Kidney (tissue), 13 donors: ENCODE measurements at regions not wholly inside any gene's neighbourhood (a gene's known extent, or its start where the extent isn't known, plus 50 kb on each side); places are given as distances from the start of the nearest gene placed in this dataset.

Source experiments
- DNase-seq, 5 donors: peaks; one replicate each; pipeline ENCODE4 v3.0.0-alpha.2; 2013 to 2020
- FAIRE-seq: peaks from 2 replicates; lab custom pipeline; 2012; peaks lifted over from hg19 to GRCh38; lab: Jason Lieb, UNC
- H3K27ac ChIP-seq, 2 donors: one replicate each; pipeline ENCODE4 v1.7.0; 2013; ENCODE audit warnings: low read depth in 2 of 2, low read length in 2 of 2, inconsistent platforms in 1 of 2
- H3K27me3 ChIP-seq: one replicate; pipeline ENCODE4 v1.7.1; 2013; ENCODE audit warnings: low read length, inconsistent platforms; ENCODE audit not compliant: control insufficient read depth, insufficient read depth
- H3K36me3 ChIP-seq, 3 donors: one replicate each; pipeline versions ENCODE4 v1.7.0 to v1.7.1; 2013; ENCODE audit warnings: low read length in 3 of 3, control low read depth in 1 of 3, inconsistent platforms in 1 of 3; ENCODE audit not compliant: insufficient read depth in 3 of 3, control insufficient read depth in 2 of 3
- H3K4me1 ChIP-seq, 3 donors: one replicate each; pipeline versions ENCODE4 v1.7.0 to v1.7.1; 2013; ENCODE audit warnings: low read length in 3 of 3, inconsistent platforms in 1 of 3, low read depth in 1 of 3; ENCODE audit not compliant: control insufficient read depth in 2 of 3, insufficient read depth in 2 of 3
- H3K4me3 ChIP-seq, 3 donors: one replicate each; pipeline versions ENCODE4 v1.7.0 to v1.8.1; 2013; ENCODE audit warnings: low read length in 3 of 3, control low read depth in 1 of 3, inconsistent platforms in 1 of 3
- H3K9ac ChIP-seq, 3 donors: one replicate each; pipeline versions ENCODE4 v1.7.0 to v1.7.1; 2013; ENCODE audit warnings: low read length in 3 of 3, control low read depth in 1 of 3, inconsistent platforms in 1 of 3
- H3K9me3 ChIP-seq, 3 donors: one replicate each; pipeline versions ENCODE4 v1.7.0 to v1.7.1; 2013; ENCODE audit warnings: low read length in 3 of 3, control low read depth in 1 of 3, inconsistent platforms in 1 of 3; ENCODE audit not compliant: control insufficient read depth in 2 of 3, insufficient read depth in 1 of 3
- CTCF ChIP-seq: IDR thresholded peaks from 3 replicates; pipeline ENCODE4 v1.5.1; 2012; ENCODE audit warnings: mild to moderate bottlenecking, moderate library complexity, borderline replicate concordance; ENCODE audit not compliant: insufficient read depth; ENCODE audit errors: extremely low read depth
- intact Hi-C: fragments of 100-400 bp; cut with DNase I; formaldehyde crosslinking; loops from one replicate; pipeline ENCODE4 v1.11.1; 2022
- donor health status: control.
- donor health status: control.
- donor health status: control.
- donor health status: control.
- donor health status: control.
- donor health status: DM: yes; HTN: yes; CAD: no.
- donor health status: Normal renal cell carcinoma (clear cell type).

GRCh38 chr15:69848551-69849231, 249.0 kb downstream of the TLE3 start:
- intact Hi-C loops = no loop called here
- Histone ChIP-seq H3K36me3 (no peaks in the 10 kb centered on the region), H3K4me3 (no peak overlapping the region), H3K9ac (no peak overlapping the region), H3K9me3 (no peaks in the 10 kb centered on the region), H3K27ac (no peak overlapping the region), H3K4me1 (no peaks in the 10 kb centered on the region), H3K27me3 (no peaks in the 10 kb centered on the region)
- DNase-seq (no peak), FAIRE-seq (no peak)
- no peak for TF ChIP-seq CTCF

GRCh38 chr15:69849232-69849610, 248.5 kb downstream of the TLE3 start:
- H3K4me3 ChIP-seq = no peak overlapping the region
- H3K9ac ChIP-seq = no peak overlapping the region
- TF ChIP-seq CTCF = no peak
- H3K4me1 ChIP-seq = no peaks in the 10 kb centered on the region
- no peaks in the 10 kb centered on the region for H3K36me3 ChIP-seq
- no peak for FAIRE-seq
- no peaks in the 10 kb centered on the region for H3K9me3 ChIP-seq
- DNase-seq = no peak
- intact Hi-C loops = no loop called here
- no peak overlapping the region for H3K27ac ChIP-seq
- H3K27me3 ChIP-seq = no peaks in the 10 kb centered on the region

- no peaks in the 10 kb centered on the region for H3K4me1 ChIP-seq
- no peaks in the 10 kb centered on the region for H3K9me3 ChIP-seq
- no peak overlapping the region for H3K27ac ChIP-seq
- H3K9ac ChIP-seq = no peak overlapping the region
- DNase-seq = no peak
- no peak overlapping the region for H3K4me3 ChIP-seq
- no peaks in the 10 kb centered on the region for H3K36me3 ChIP-seq
- H3K27me3 ChIP-seq = no peaks in the 10 kb centered on the region
- FAIRE-seq = no peak
- intact Hi-C loops = no loop called here
- TF ChIP-seq CTCF = no peak
Measured at GRCh38 chr15:69852482-69852881, 245.2 kb downstream of the TLE3 start.

DNA sequence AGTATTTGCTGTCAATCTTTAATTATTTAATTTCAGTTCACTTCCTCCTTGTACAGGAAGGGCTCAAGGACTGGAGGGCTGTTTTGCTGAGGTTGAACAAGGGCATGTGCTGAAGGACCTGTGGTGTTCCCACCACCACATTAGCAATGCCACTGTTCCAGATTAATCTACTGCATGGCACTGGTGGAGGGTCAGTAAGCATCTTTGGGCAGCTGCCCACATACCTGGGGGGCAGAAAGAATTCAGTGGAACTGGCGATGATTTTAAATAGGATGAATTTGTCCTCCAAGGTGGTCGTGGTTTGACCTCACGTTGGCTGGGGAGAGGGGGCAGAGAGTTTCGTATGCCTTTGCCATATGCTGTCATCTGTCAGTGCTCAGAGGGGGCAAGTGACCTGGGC, 244.8 kb downstream of the TLE3 start:
- Histone ChIP-seq H3K4me3 (no peak overlapping the region), H3K4me1 (no peaks in the 10 kb centered on the region), H3K9ac (no peak overlapping the region), H3K9me3 (no peaks in the 10 kb centered on the region), H3K27ac (no peak overlapping the region), H3K27me3 (no peaks in the 10 kb centered on the region), H3K36me3 (no peaks in the 10 kb centered on the region)
- no peak for FAIRE-seq
- no peak for DNase-seq
- intact Hi-C loops = no loop called here
- no peak for TF ChIP-seq CTCF
